ENCODE measurements at regions not wholly inside any gene's neighbourhood (a gene's known extent, or its start where the extent isn't known, plus 50 kb on each side); places are given as distances from the start of the nearest gene placed in this dataset.
"Not testable (repeated sequence)": the region's sequence is repeated elsewhere in the genome, so short reads cannot be mapped to it uniquely, and the experiment has no call there.

GRCh38 chr20:23295934-23296333 is 54.7 kb upstream of the NXT1 start:
- H3K4me3 ChIP-seq: no peak overlapping the region
- no peak overlapping the region for H3K27ac ChIP-seq
- no peak for TF ChIP-seq POLR2A (IDR thresholded peaks at IDR 0.05)
- no peak for TF ChIP-seq CTCF (IDR thresholded peaks at IDR 0.05)

GRCh38 chr20:23294671-23295070 is 55.9 kb upstream of the NXT1 start:
- intact Hi-C loops (cut with DNase I): no loop called here
- DNase-seq (no peak), ATAC-seq (no peak)
- Histone ChIP-seq H3K4me1 (no peaks in the 10 kb centered on the region), H3K4me3 (no peak overlapping the region), H3K27me3 (no peaks in the 10 kb centered on the region), H3K27ac (no peak overlapping the region), H3K9me3 (no peaks in the 10 kb centered on the region), H3K36me3 (no peaks in the 10 kb centered on the region)
- WGBS (ENCODE audit: insufficient coverage, low coverage, low lambda C conversion rate, missing lambda C conversion rate): 72% methylated on average over 6 of the region's 10 CpGs
- TF ChIP-seq CTCF (IDR thresholded peaks at IDR 0.05) (no peak), POLR2A (IDR thresholded peaks at IDR 0.05) (no peak)

More at GRCh38 chr20:23295934-23296333, 54.7 kb upstream of the NXT1 start:
- Histone ChIP-seq H3K9me3 (no peaks in the 10 kb centered on the region), H3K36me3 (no peaks in the 10 kb centered on the region), H3K27me3 (no peaks in the 10 kb centered on the region), H3K4me1 (no peaks in the 10 kb centered on the region)
- ATAC-seq (no peak), DNase-seq (no peak)
- intact Hi-C loops (cut with DNase I): no loop called here
- WGBS (ENCODE audit: insufficient coverage, low coverage, low lambda C conversion rate, missing lambda C conversion rate): 74% methylated on average over 3 of the region's 5 CpGs

GRCh38 chr20:23294166-23294565 is 56.4 kb upstream of the NXT1 start:
- no peak overlapping the region for H3K4me3 ChIP-seq
- no peaks in the 10 kb centered on the region for H3K27me3 ChIP-seq
- DNase-seq (no peak), ATAC-seq (no peak)
- no peak for TF ChIP-seq POLR2A (IDR thresholded peaks at IDR 0.05)
- no peak for TF ChIP-seq CTCF (IDR thresholded peaks at IDR 0.05)
- no peaks in the 10 kb centered on the region for H3K9me3 ChIP-seq
- intact Hi-C loops (cut with DNase I): no loop called here
- H3K27ac ChIP-seq: no peak overlapping the region
- H3K4me1 ChIP-seq: no peaks in the 10 kb centered on the region
- WGBS (ENCODE audit: insufficient coverage, low coverage, low lambda C conversion rate, missing lambda C conversion rate): 59% methylated on average over 5 of the region's 6 CpGs
- H3K36me3 ChIP-seq: no peaks in the 10 kb centered on the region

GRCh38 chr20:23293689-23294088 is 56.9 kb upstream of the NXT1 start:
- Histone ChIP-seq H3K27me3 (no peaks in the 10 kb centered on the region), H3K4me3 (no peak overlapping the region), H3K4me1 (no peaks in the 10 kb centered on the region), H3K9me3 (no peaks in the 10 kb centered on the region), H3K36me3 (no peaks in the 10 kb centered on the region), H3K27ac (no peak overlapping the region)
- TF ChIP-seq CTCF (IDR thresholded peaks at IDR 0.05) (no peak), POLR2A (IDR thresholded peaks at IDR 0.05) (no peak)
- DNase-seq: no peak
- WGBS (ENCODE audit: insufficient coverage, low coverage, low lambda C conversion rate, missing lambda C conversion rate): 43% methylated on average over 2 of the region's 6 CpGs
- ATAC-seq: peak; percentile 38 to 77 (median 66)
- intact Hi-C loops (cut with DNase I): no loop called here

GRCh38 chr20:23292311-23292710 is 58.3 kb upstream of the NXT1 start:
- DNase-seq; intact Hi-C loops (cut with DNase I); H3K27me3 ChIP-seq; H3K9me3 ChIP-seq; H3K4me1 ChIP-seq; ATAC-seq; H3K36me3 ChIP-seq; H3K4me3 ChIP-seq; H3K27ac ChIP-seq: not testable (repeated sequence)
- WGBS (ENCODE audit: insufficient coverage, low coverage, low lambda C conversion rate, missing lambda C conversion rate): 56% methylated on average over 5 of the region's 5 CpGs

Measured in right lobe of liver (tissue), 6 donors.